Gastroesophageal sphincter (tissue), 3 donors: ENCODE measurements at regions not wholly inside any gene's neighbourhood (a gene's known extent, or its start where the extent isn't known, plus 50 kb on each side); places are given as distances from the start of the nearest gene placed in this dataset.

Experiments used
- CTCF ChIP-seq, 4 experiments: fragments of 200-600 bp in 2 of 4; fragments of 450-650 bp in 2 of 4; sonication (generic) in 1 of 4; IDR thresholded peaks; one replicate each; pipeline ENCODE4 v1.5.1; 2017 to 2019; ENCODE audit warnings: antibody characterized with exemption in 4 of 4, mild to moderate bottlenecking in 2 of 4, moderate library complexity in 2 of 4
- EP300 ChIP-seq: sonication (generic); formaldehyde crosslinking; IDR thresholded peaks from one replicate; pipeline ENCODE4 v1.6.1; 2017; ENCODE audit warnings: antibody characterized with exemption, mild to moderate bottlenecking
- POLR2A ChIP-seq, 2 donors: fragments of 450-650 bp; IDR thresholded peaks; one replicate each; pipeline ENCODE4 v1.6.1; 2017; ENCODE audit warnings: antibody characterized with exemption in 2 of 2, mild to moderate bottlenecking in 2 of 2, moderate library complexity in 1 of 2

GRCh38 chr3:139110072-139110830, 65.6 kb upstream of the PRR23C start:
- TF ChIP-seq POLR2A (IDR thresholded peaks at IDR 0.05), result no peak
- no peak for TF ChIP-seq CTCF (IDR thresholded peaks at IDR 0.05)
- TF ChIP-seq EP300, result no peak
